Non-pigmented ciliary epithelial cell (primary cell): ENCODE measurements at regions not wholly inside any gene's neighbourhood (a gene's known extent, or its start where the extent isn't known, plus 50 kb on each side); places are given as distances from the start of the nearest gene placed in this dataset.
A peak's percentile ranks its signal among the peaks of the same experiment; 100 is the strongest.

ENCODE experiments used
- DNase-seq: peaks from one replicate; pipeline ENCODE4 v3.0.0-alpha.2; 2010; ENCODE audit warnings: low read depth

- DNase-seq, result peak; percentile 67
Measured at GRCh38 chr7:17521437-17521836, 223.0 kb downstream of the AHR start.

DNA sequence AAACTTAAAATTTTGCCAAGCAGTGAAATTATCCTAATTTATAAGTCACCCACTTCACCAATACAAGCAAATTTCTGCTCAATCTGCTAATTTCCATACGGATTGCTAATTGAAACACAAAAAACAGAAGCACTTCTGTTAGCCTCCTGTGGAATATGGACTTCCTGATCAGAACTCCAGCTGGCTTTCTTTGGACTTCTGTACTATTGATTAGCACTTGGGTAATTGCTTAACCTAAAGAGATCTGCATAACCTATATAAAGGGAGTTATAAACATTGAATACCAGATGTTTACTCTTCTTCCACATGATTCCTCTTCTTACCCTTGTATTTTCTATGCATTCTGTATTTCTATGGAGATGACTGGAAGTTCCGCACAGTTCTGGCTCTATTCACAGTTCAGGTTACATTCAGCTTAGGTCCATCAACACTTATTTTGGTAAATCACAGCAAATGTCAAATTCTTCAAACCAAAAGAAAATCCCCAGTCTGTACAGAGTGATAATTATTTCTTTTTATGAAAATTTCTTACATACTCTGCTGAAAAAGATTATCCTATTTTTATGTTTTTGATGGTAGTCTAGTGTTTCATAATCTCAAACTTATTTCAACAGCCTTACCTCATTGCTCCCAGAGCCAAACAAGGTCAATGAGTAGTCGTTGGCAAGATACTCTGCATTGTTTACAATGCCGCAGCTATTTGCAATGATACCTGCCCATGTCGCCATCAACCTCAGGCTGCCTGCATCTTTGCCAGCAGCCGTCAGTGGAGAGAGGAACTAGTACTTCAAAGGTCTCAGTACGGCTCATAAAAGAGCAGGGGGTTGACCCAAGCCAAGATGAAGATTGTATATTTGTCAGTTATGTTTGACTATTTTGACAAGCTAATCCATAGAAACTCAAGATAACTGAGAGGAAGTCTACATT lies 225.6 kb downstream of the AHR start:
- no peak for DNase-seq

- DNase-seq, result no peak
Measured at GRCh38 chr7:17524746-17525145, 226.3 kb downstream of the AHR start.

DNA sequence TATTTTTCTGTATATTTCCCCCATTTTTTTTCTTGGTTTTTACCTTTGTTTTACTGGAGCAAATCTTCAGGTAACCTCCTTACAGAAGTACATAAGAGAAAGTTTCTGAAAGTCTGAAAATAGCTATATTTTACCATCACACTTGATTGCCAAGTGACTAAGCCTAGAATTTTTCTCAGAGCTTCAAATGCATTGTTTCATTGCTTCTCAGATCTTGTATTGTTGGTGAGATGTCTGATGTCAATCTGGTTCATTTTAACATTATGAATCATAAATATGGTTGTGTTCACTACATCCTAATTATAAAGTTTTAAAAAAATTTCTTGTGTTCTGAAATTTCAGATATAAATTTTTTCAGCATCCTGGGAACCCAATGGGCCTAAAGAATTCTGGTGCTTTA lies 228.2 kb downstream of the AHR start:
- DNase-seq, result no peak

- DNase-seq, result no peak
Measured at GRCh38 chr7:17528636-17529035, 230.2 kb downstream of the AHR start.

- DNase-seq, result peak; percentile 85
Measured at GRCh38 chr7:17530244-17530643, 231.8 kb downstream of the AHR start.

DNA sequence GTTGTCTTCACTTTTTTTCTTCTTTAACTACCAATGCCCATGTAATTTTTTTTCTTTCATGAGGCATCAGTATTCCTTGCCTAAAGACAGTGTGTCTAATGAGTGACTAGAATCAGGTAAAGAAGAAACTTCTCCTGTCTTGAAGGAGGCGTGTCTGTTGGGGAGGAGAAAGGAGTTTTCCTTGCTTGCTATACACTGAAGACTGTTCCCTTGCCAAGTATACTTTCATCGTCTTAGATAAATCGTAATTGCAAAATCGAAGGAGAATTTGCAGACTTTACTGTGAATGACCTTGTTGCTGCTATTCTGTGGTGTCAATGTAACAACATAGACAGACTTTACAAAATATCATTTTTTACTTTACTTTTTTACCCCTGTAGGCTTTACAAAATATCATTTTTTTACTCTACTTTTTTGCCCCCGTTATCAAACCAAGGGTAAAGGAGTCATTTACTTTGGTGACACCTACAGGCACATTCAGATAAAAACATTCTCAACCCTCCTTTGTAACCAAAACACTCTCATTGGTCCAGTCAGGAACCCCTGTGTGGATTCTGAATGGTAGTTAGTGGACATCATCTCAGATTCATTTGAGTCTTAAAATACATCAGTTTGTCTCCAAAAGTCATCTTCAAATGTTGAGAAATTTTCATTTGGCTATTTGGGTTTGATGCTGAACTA lies 232.4 kb downstream of the AHR start:
- no peak for DNase-seq

DNA sequence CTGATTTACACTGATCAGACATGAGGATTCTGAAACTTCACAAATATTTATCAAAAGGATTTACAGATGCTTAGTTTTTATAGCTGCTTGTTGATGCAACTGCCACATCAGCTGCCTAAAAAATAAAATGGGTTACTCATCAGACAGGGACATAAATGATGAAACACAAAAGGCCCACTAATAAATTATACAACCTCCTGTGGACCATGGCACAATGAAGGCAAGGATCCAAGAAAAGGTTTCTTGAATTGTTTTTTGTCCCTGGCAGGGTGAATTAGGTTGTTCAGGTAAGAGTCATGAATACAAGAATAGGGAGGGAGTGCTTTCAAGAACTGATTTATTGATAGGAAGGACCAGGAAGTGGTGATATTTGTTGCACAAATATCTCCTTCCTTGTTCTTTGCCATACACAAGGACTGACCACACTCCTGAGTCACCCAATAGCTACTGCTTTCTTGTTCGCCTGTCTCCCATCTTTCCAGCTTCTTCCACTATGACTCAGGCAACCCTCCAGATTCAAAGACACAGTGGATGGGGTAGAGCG lies 234.5 kb downstream of the AHR start:
- DNase-seq, result peak; percentile 87

DNA sequence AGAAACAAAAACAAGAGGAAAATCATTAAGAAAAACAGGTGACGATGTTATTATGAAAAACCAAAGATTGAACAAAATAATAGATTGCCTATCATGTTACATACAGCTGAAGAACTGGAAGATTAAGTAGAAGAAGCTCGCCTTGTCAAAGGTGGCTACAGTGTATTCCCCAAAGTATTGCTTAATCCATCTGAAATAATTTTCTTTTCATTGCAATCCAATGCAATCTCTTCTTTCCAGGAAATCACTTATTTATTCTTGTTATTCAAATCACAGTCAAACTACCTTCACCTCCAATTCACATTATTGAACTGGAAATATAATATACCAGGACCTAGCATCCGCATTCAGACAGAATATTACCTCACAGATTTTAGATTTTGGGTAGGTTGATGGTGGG lies 235.9 kb downstream of the AHR start:
- DNase-seq, result no peak

DNA sequence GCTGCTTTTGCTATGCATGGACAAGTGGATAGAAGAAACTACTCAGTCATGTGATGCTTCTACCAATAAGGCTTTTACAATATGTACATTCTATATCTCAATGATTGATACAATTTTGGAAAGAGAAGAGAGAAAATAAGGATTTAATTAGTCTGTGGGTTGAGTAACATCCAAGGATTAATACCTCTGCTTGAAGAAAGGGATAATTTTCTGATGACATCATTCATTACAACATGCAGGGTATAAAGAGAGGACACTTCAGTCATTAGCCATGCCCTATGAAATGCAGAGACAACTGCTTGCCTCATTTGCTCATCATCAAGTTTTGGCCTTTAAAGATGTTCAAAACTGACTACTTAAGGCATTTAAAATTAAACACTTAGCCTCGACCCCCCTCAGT lies 237.3 kb downstream of the AHR start:
- no peak for DNase-seq

DNA sequence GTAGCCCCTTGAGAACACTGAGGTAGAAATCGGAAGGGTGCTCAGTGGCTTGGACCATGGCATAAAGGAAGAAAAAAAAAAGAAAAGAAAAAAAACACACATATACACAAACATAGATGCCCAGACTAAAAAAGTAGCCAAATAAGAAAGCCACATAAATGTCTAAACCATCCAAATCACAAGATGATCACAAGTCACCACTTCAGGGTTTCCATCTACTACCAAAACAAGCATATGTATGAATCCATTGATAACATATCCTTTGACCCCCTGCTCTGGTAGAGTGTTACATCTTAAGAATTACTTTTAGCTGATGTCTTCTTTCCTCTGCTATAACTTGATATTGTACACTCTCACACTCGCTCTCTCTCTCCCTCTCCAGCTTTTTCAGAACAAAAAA lies 245.9 kb downstream of the AHR start:
- DNase-seq, result no peak

GRCh38 chr7:17545348-17545747 lies 246.9 kb downstream of the AHR start:
- no peak for DNase-seq

GRCh38 chr7:17546189-17546588 lies 247.7 kb downstream of the AHR start:
- no peak for DNase-seq

- no peak for DNase-seq
Measured at GRCh38 chr7:17546592-17546991, 248.1 kb downstream of the AHR start.

GRCh38 chr7:17548014-17548653 lies 249.7 kb downstream of the AHR start:
- no peak for DNase-seq

- DNase-seq, result no peak
Measured at GRCh38 chr7:17549406-17549805, 251.0 kb downstream of the AHR start.

- no peak for DNase-seq
Measured at GRCh38 chr7:17552373-17552772, 253.9 kb downstream of the AHR start.

GRCh38 chr7:17552952-17553351 lies 254.5 kb downstream of the AHR start:
- no peak for DNase-seq

- no peak for DNase-seq
Measured at GRCh38 chr7:17554341-17555015, 256.0 kb downstream of the AHR start.

- DNase-seq, result no peak
Measured at GRCh38 chr7:17556247-17556956, 257.9 kb downstream of the AHR start.

DNA sequence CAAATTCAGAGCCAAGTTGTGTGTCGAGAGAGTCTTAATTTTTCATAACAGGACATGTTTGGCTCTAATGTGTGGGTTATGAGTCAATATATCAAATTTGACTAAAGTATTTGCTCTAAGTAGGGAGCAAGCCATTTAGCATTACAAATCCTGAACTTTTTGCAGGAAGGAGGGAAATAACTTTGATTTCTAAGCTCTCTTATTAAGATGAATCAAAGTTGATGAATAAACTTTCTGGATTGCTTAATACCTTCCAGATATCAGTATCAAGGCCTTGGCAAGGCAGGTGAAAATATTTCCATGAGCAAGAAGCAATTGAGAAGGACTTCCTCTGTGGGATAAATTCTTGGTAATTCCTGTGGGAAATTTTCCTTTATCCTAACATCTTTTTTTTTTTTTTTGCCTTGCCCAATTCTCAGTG lies 258.8 kb downstream of the AHR start:
- no peak for DNase-seq
